ENCODE measurements at regions not wholly inside any gene's neighbourhood (a gene's known extent, or its start where the extent isn't known, plus 50 kb on each side); places are given as distances from the start of the nearest gene placed in this dataset.

DNA sequence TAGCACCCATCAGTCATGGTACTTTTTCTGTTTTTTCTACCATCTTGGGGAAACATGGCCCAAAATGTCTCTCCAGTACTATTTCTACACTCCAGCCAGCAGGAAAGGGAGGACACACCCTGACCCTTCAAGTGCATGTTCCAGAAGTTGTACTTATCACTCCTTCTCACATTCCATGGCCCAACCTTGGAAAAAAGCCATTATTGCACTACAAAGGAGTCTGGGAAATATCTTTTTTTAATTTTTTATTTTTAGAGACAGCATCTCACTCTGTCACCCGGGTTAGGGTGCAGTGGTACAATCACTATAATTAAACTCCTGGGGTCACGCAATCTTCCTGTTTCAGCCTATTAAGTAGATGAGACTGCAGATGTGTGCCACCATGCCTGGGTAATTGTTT lies 100.0 kb upstream of the PPP2R3A start:
- DNase-seq (ENCODE audit: insufficient read length, low spot score) (no peak), FAIRE-seq (no peak)
- no peak for TF ChIP-seq SPI1 (IDR thresholded peaks at IDR 0.05; ENCODE audit: low read depth, low read length)
- no peak for TF ChIP-seq PAX5 (IDR thresholded peaks at IDR 0.05; ENCODE audit: insufficient read depth, low read length, severe bottlenecking)
- TF ChIP-seq POU2F2 (IDR thresholded peaks at IDR 0.05; ENCODE audit: low read depth, low read length), result no peak
- no peak for TF ChIP-seq TAF1 (IDR thresholded peaks at IDR 0.05; ENCODE audit: low read depth, low read length)
- TF ChIP-seq POLR2A (IDR thresholded peaks at IDR 0.05; ENCODE audit: low read depth, low read length), result no peak
- no peak for TF ChIP-seq POLR2AphosphoS5 (IDR thresholded peaks at IDR 0.05; ENCODE audit: low read depth, low read length)

DNA sequence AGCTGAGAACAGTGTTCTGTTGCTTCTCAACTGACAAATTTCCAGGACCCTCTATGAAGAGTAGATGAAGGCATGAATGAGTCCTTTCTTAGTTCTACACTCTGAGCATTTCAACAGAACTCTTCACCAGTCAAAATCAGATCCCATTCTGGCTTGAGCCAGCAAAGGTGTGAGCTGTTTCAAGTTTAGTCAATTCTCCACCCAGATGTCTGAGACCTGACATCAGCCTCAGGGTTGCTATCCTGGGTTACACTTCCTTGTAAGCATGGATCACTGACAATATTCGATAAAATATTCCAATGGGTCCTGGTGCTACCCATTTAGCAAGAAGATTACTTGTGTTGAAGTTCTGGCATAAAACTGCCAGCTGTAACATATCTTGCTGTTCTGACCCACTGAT lies 97.6 kb upstream of the PPP2R3A start:
- no peak for FAIRE-seq
- no peak for DNase-seq (ENCODE audit: insufficient read length, low spot score)
- no peak for TF ChIP-seq POLR2A (IDR thresholded peaks at IDR 0.05; ENCODE audit: low read depth, low read length)
- TF ChIP-seq POU2F2 (IDR thresholded peaks at IDR 0.05; ENCODE audit: low read depth, low read length), result no peak
- no peak for TF ChIP-seq POLR2AphosphoS5 (IDR thresholded peaks at IDR 0.05; ENCODE audit: low read depth, low read length)

DNA sequence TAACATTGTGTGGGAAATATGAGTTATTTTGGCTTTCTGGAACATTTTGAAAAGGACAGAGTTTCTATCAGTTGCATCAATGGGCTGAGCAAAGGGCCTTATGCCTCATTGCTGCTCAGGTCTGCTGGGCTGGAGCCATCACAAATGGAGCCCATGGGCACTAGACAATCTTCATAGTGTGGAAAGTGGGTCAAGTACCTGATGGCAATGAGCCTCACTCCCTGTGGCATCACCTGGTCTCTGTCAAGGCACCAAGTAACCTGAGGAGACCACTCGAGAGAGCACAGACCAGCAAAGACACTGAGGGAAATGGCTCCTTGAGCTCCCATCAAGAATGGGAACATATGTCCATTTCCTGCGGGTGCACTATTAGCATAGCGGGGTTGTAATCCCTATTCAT lies 96.7 kb upstream of the PPP2R3A start:
- DNase-seq (ENCODE audit: insufficient read length, low spot score) (no peak), FAIRE-seq (no peak)
- TF ChIP-seq TAF1 (IDR thresholded peaks at IDR 0.05; ENCODE audit: low read depth, low read length) (no peak), POU2F2 (IDR thresholded peaks at IDR 0.05; ENCODE audit: low read depth, low read length) (no peak), POLR2AphosphoS5 (IDR thresholded peaks at IDR 0.05; ENCODE audit: low read depth, low read length) (no peak), SPI1 (IDR thresholded peaks at IDR 0.05; ENCODE audit: low read depth, low read length) (no peak), POLR2A (IDR thresholded peaks at IDR 0.05; ENCODE audit: low read depth, low read length) (no peak), PAX5 (IDR thresholded peaks at IDR 0.05; ENCODE audit: insufficient read depth, low read length, severe bottlenecking) (no peak)

DNA sequence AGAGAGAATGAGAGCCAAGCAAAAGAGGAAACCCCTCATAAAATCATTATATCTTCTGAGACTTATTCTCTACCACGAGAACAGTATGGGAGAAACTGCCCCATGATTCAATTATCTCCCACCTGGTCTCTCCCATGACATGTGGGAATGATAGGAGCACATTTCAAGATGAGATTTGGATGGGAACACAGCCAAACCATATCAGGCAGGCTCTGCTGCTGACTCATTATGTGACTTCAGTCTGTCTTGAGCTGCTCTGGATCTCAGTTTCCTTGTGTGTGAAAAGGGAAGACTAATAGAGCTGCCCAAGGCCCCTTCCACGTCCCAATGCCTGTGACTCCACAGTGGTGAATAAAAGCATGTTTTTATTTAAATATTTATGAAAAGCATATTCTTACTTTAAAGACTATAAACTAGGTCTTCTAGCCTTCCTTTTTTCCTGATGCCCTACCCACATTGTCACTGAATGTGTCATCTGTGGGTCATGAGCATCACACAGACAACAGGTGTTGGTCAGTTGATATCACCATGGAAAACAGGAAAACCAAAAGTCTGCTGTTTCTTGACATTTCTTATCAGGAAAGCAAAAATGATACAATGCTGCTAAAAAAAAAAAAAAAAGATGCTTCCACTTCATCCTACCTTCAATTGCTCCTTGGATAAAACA lies 96.0 kb upstream of the PPP2R3A start:
- no peak for TF ChIP-seq POU2F2 (IDR thresholded peaks at IDR 0.05; ENCODE audit: low read depth, low read length)
- TF ChIP-seq POLR2AphosphoS5 (IDR thresholded peaks at IDR 0.05; ENCODE audit: low read depth, low read length), result no peak
- TF ChIP-seq SPI1 (IDR thresholded peaks at IDR 0.05; ENCODE audit: low read depth, low read length), result no peak
- no peak for TF ChIP-seq TAF1 (IDR thresholded peaks at IDR 0.05; ENCODE audit: low read depth, low read length)
- TF ChIP-seq POLR2A (IDR thresholded peaks at IDR 0.05; ENCODE audit: low read depth, low read length), result no peak
- no peak for TF ChIP-seq PAX5 (IDR thresholded peaks at IDR 0.05; ENCODE audit: insufficient read depth, low read length, severe bottlenecking)
- DNase-seq (ENCODE audit: insufficient read length, low spot score) (no peak), FAIRE-seq (no peak)

DNA sequence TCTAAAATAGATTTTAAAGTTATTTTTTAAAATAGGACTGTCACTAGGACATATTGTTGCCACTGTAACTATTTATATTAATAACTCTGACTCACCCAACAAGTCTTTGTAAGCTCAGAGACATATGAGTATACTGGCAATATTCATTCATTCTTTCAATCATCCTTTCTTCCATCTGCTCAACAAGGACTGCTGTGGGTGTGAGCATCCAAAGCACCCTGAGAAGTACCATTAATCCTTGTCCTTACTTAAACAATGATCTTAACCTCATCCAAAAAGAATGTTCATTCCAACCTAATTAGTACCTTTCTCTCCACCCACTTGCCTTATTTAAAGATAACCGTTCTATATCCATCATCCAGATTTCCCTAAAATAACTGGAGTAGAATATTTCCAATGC lies 94.2 kb upstream of the PPP2R3A start:
- FAIRE-seq (no peak), DNase-seq (ENCODE audit: insufficient read length, low spot score) (no peak)
- TF ChIP-seq POU2F2 (IDR thresholded peaks at IDR 0.05; ENCODE audit: low read depth, low read length) (no peak), POLR2AphosphoS5 (IDR thresholded peaks at IDR 0.05; ENCODE audit: low read depth, low read length) (no peak), TAF1 (IDR thresholded peaks at IDR 0.05; ENCODE audit: low read depth, low read length) (no peak), PAX5 (IDR thresholded peaks at IDR 0.05; ENCODE audit: insufficient read depth, low read length, severe bottlenecking) (no peak), SPI1 (IDR thresholded peaks at IDR 0.05; ENCODE audit: low read depth, low read length) (no peak), POLR2A (IDR thresholded peaks at IDR 0.05; ENCODE audit: low read depth, low read length) (no peak)

DNA sequence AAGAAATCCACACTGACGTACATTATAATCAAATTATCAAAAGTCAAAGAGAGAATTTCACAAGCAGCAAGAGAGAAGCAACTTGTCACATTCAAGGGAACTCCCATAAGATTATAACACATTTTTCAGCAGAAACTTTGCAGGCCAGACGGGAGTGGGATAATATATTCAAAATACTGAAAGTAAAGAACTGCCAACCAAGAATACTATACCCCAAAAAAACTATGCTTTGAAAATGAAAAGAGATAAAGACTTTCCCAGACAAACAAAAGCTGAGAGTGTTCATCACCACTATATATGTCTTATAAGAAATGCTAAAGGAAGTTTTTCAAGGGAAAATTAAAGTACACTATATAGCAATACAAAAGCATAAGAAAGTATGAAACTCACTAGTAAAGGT lies 91.5 kb upstream of the PPP2R3A start:
- DNase-seq (ENCODE audit: insufficient read length, low spot score) (no peak), FAIRE-seq (no peak)
- TF ChIP-seq POLR2AphosphoS5 (IDR thresholded peaks at IDR 0.05; ENCODE audit: low read depth, low read length), result no peak
- no peak for TF ChIP-seq TAF1 (IDR thresholded peaks at IDR 0.05; ENCODE audit: low read depth, low read length)
- no peak for TF ChIP-seq POU2F2 (IDR thresholded peaks at IDR 0.05; ENCODE audit: low read depth, low read length)
- TF ChIP-seq PAX5 (IDR thresholded peaks at IDR 0.05; ENCODE audit: insufficient read depth, low read length, severe bottlenecking), result no peak
- TF ChIP-seq SPI1 (IDR thresholded peaks at IDR 0.05; ENCODE audit: low read depth, low read length), result no peak

DNA sequence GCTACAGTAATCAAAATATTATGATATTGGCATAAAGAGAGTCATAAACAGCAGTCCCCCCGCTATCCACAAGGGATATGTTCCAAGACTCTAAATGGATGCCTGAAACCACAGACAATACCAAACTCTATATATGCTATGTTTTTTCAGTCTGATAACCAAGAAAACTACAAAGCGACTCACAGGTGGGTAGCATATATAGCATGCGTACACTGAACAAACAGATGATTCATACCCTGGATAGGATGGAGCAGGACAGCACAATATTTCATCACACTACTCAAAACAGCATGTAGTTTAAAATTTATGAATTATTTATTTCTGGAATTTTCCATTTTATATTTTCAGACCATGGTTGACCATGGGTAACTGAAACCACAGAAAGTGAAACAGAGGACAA lies 87.0 kb upstream of the PPP2R3A start:
- no peak for FAIRE-seq

DNA sequence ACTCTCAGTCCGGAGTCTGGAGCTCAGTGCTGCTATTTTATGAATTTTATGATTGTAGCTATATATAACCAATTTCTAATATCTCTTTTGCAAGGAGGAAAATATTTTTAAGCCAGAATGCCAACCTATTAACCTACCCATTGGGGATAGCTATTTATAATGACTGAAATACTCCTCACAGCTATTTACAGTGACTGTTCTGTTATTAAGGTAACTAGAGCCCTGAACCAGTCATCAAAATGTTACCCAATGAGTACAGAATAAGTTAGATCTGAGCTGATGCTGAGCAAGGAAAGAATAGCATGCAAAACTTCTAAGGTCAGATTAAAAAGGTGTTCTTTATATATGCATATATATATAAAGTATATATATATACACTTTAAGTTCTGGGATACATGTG lies 79.6 kb upstream of the PPP2R3A start:
- FAIRE-seq, result no peak
- no peak for DNase-seq (ENCODE audit: insufficient read length, low spot score)
- no peak for TF ChIP-seq POLR2AphosphoS5 (IDR thresholded peaks at IDR 0.05; ENCODE audit: low read depth, low read length)
- no peak for TF ChIP-seq PAX5 (IDR thresholded peaks at IDR 0.05; ENCODE audit: insufficient read depth, low read length, severe bottlenecking)

More for the DNA sequence above, 87.0 kb upstream of the PPP2R3A start:
- no peak for DNase-seq (ENCODE audit: insufficient read length, low spot score)
- TF ChIP-seq POLR2A (IDR thresholded peaks at IDR 0.05; ENCODE audit: low read depth, low read length), result no peak
- no peak for TF ChIP-seq POU2F2 (IDR thresholded peaks at IDR 0.05; ENCODE audit: low read depth, low read length)
- TF ChIP-seq PAX5 (IDR thresholded peaks at IDR 0.05; ENCODE audit: insufficient read depth, low read length, severe bottlenecking), result no peak
- TF ChIP-seq SPI1 (IDR thresholded peaks at IDR 0.05; ENCODE audit: low read depth, low read length), result no peak
- TF ChIP-seq POLR2AphosphoS5 (IDR thresholded peaks at IDR 0.05; ENCODE audit: low read depth, low read length), result no peak
- TF ChIP-seq TAF1 (IDR thresholded peaks at IDR 0.05; ENCODE audit: low read depth, low read length), result no peak

DNA sequence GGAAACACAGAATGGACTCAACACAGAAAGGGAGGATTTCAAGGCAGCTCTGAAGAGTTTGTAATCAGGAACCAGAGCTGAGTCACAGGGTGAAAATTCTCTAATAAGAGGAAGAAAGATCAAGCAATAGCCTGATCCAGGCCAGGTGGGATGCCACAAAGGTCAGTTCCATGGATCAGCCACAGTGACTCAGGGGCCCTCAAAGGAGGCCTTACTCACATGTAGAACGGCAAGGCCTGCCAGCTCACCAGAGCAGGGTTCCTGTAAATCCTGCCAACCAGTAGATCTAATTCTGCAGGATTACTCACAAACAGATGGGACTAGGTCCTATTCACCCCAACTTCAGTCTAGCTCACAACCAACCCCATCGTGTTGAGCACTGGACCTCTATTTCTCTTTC lies 78.3 kb upstream of the PPP2R3A start:
- no peak for FAIRE-seq

DNA sequence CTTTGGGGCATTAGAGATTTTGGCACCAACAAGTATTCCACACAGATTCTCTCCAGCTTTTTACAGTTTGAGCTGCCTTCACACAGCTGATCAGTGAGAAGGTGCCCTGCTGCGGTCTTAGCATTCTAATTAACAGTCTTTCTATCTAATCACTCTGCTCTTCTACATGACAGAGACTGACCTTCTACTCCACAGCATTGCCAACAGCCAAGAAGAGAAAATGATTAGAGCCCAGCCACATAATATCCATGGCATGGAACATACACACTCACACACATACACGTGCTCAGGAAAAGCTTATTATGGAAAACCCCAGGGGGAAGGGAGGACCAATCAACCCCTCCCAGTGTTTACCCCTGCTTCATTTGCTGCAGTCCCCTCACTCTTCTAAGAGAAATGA lies 76.1 kb upstream of the PPP2R3A start:
- TF ChIP-seq POLR2AphosphoS5 (IDR thresholded peaks at IDR 0.05; ENCODE audit: low read depth, low read length) (no peak), POLR2A (IDR thresholded peaks at IDR 0.05; ENCODE audit: low read depth, low read length) (no peak), SPI1 (IDR thresholded peaks at IDR 0.05; ENCODE audit: low read depth, low read length) (no peak), PAX5 (IDR thresholded peaks at IDR 0.05; ENCODE audit: insufficient read depth, low read length, severe bottlenecking) (no peak), TAF1 (IDR thresholded peaks at IDR 0.05; ENCODE audit: low read depth, low read length) (no peak), POU2F2 (IDR thresholded peaks at IDR 0.05; ENCODE audit: low read depth, low read length) (no peak)
- FAIRE-seq (no peak), DNase-seq (ENCODE audit: insufficient read length, low spot score) (no peak)

More for the DNA sequence above, 78.3 kb upstream of the PPP2R3A start:
- TF ChIP-seq SPI1 (IDR thresholded peaks at IDR 0.05; ENCODE audit: low read depth, low read length) (no peak), TAF1 (IDR thresholded peaks at IDR 0.05; ENCODE audit: low read depth, low read length) (no peak), POLR2A (IDR thresholded peaks at IDR 0.05; ENCODE audit: low read depth, low read length) (no peak), POLR2AphosphoS5 (IDR thresholded peaks at IDR 0.05; ENCODE audit: low read depth, low read length) (no peak), PAX5 (IDR thresholded peaks at IDR 0.05; ENCODE audit: insufficient read depth, low read length, severe bottlenecking) (no peak), POU2F2 (IDR thresholded peaks at IDR 0.05; ENCODE audit: low read depth, low read length) (no peak)
- no peak for DNase-seq (ENCODE audit: insufficient read length, low spot score)

Measured in GM12891 (cell line).